NCI-H1417 treated with DMSO at 0.1 percent for 48 hours (cell line): ENCODE measurements at regions not wholly inside any gene's neighbourhood (a gene's known extent, or its start where the extent isn't known, plus 50 kb on each side); places are given as distances from the start of the nearest gene placed in this dataset.
"Not testable (repeated sequence)": the region's sequence is repeated elsewhere in the genome, so short reads cannot be mapped to it uniquely, and the experiment has no call there.

Source experiments
- DNase-seq: peaks from one replicate; lab custom pipeline; 2025; lab: John Stamatoyannopoulos, UW

DNA sequence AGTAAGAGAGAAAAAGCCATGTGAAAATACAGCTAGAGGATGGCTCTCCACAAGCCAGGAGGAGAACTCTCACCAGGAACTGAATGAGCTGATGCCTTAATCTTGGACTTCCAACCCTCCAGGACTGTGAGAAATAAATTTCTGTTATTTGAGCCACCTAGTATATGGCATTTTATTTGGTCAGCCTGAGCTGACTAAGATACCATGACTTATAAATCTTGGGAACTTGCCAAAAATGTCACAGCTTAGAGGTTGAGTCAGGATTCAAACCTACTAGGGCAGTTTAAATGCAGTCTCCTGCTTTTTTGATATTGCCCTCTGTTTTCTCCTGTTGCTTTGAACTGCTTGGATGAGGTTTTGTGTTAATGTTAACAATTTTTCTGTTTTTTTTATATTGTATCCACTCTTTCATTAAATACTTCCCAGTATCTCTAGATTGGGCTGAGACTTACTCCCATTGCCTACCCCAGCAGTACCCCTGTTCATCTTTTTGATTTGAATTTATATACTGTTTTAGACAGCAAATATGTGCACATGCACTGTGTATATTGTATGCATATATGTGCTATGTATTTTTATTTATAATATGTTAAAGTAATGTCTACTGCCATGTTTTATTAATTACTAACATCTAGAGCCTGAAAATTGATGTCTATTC lies 1223.2 kb downstream of the OTOL1 start:
- no peak for DNase-seq

DNA sequence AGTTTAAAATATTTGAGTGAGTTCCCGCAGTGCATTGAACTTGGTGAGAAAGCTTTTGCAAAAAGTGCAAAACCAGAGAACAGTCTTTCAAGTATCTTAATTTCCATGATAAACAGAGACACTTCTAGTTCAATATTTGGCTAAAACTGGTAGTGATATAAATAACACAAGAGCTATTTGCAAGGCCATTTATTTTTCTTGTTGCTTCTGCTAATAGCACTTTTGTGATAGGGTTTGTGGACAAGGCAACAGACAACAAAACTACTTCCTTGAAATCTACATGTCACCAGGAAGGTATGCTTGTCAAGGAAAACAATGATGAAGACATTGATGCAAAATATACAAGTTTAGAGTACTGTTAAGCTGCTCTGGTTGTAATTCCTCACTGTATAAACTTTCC lies 1225.1 kb downstream of the OTOL1 start:
- DNase-seq, result no peak

DNA sequence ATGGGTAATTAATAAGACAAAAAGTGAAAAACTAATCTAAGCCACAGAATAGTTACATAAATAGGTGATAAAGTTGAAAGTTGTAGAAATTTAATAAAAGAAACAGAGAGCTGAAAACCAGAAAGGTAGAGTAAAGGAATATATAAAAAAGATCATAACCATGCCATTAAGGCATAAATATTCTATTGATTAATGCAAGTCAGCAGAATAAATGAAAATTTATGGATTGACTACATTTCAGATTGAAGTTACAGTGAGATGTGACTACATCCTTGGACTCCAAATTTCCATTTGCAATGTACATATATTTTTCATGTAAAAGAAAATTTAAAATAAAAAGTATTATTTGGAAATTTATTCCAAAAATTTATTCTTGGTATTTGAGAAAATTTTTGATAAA lies 1225.7 kb downstream of the OTOL1 start:
- DNase-seq, result no peak

DNA sequence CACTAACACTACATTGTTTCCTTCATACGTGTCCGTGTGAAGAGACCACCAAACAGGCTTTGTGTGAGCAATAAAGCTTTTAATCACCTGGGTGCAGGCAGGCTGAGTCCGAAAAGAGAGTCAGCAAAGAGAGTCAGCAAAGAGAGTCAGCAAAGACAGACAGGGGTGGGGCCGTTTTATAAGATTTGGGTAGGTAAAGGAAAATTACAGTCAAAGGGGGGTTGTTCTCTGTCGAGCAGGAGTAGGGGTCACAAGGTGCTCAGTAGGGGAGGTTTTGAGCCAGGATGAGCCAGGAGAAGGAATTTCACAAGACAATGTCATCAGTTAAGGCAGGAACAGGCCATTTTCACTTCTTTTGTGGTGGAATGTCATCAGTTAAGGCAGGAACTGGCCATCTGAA lies 1226.2 kb downstream of the OTOL1 start:
- not testable (repeated sequence) for DNase-seq

DNA sequence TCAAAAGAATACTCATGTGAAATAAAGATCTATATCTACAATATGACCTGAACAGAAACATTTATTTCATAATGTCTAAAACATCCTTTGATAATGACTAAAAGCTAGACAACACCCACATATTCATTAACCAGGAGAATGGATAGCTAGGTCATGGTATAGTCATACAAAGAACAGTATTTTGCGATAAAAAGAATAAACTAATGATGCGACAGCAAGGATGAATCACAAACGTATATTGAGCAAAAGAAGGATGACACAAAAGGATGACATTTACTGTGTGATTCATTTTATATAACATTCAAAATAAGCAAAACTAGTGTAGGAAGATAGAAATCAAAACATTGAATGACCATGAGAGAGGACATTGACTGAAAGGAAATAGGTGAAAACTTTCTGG lies 1233.1 kb downstream of the OTOL1 start:
- DNase-seq, result no peak

DNA sequence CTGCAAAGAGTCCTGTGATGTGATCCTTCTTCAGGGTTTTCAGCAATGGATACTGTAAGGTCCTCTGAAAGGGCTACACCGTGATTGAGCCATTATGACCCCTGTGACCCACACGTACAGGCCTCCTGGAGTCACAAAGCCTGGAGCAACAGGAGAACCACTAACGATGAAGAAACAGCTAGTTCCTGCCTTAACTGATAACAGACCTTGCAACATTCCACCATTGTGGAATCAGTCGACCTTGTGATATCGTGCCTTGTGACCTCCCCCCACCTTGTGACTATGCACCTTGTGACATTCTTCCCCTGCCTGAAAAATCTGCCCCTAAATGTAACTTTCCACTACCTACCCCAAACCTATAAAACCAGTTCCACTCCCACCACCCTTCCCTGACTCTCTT lies 1235.4 kb downstream of the OTOL1 start:
- not testable (repeated sequence) for DNase-seq

DNA sequence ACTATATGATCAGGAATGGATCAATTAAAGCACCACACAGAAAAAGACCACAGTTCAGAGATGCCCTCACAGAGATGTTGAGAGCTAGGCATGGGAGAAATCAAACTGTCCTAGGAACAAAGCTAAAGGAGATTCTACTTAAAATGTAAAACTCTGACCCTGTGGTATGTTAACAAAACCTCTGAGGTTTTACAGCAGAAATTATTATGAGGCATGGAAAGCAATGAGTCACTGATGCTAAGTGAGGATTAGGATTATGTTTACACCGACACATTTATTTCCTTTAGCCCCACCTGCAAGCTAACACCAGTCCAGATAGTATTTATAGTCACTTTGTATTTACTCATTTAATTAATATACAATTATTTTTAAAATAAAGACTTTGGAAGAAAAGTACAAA lies 1242.2 kb downstream of the OTOL1 start:
- no peak for DNase-seq

DNA sequence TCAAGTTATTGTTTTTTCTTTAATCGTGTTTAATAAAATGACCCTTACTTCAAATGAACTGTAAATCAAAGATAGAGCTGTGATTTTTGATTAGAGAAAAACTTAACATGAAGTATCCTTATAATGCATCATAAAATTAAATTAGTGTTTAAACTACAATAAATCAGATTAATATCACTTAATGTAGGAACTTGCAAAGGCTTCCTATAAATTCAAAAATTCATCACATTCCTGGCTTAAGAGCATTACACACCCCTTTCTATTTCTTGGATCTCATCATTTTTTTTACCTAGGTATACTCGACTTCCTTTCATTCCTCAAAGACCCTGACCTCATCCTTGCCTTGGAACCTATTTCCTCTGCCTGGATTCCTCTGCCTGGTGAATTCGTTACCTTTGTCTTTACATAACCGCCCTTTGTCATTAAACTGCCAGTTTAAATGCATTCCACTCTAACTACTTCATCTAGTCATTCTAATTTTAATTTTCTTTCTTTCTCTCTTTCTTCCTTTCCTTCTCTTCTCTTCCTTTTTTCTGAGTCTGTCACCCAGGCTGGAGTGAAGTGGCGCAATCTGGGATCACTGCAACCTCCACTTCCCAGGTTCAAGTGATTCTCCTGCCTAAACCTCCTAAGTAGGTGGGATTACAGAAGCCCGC lies 1244.5 kb downstream of the OTOL1 start:
- DNase-seq, result no peak

DNA sequence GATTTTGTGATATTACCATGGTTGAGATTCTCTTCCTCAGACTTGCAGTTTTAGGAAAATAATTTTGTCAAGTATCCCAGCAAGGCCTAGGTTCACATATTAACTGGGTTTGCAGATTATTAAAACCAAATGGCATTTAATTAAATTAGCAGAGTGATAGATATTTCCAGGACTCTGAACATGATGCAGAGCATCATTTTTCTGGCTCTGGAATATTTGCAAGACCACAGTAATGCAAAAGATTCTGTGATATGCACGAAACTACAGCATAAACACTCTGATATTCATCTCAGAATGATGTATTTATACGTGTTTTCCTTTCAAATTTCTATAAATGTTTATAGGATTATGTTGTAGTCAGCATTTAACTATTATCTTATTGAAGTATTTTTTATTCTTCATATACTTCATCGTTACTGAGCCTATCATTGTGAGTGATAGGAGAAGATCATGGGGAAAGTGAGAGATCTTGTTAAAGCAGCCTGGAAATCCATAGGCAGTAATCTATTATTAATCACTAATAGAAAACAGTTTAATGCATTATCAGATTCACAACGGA lies 1245.6 kb downstream of the OTOL1 start:
- DNase-seq, result no peak

DNA sequence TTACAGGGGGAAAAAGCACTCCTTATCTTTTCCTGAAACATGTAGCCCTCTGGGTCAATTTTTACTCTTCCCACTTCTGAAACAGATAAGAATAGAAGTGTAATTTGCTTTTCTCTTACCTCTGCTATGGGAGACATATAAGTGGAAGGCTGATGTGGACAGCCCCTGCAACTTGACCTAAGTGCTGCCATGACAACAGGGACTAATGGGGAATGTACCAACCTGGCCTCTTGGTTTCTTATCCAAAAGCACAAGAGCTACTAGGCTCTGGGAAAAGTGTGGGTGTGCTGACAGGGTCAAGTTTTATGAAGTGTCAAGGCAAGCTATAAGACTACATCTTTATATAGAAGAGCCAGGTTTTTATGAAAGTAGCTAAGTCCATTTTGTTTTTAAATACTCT lies 1246.5 kb downstream of the OTOL1 start:
- DNase-seq, result no peak

DNA sequence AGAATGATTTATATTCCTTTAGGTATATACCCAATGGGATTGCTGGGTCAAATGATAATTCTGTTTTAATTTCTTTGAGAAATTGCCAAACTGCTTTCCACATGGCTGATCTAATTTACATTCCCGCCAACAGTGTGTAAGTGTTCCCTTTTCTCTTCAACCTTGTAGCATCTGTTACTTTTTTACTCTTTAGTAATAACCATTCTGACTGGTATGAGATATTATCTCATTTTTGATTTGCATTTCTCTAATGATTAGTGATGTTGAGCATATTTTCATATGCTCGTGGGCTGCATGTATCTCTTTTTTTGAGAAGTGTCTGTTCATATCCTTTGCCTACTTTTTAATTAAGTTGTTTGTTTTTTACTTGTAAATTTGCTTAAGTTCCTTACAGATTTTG lies 1264.2 kb downstream of the OTOL1 start:
- DNase-seq, result no peak

DNA sequence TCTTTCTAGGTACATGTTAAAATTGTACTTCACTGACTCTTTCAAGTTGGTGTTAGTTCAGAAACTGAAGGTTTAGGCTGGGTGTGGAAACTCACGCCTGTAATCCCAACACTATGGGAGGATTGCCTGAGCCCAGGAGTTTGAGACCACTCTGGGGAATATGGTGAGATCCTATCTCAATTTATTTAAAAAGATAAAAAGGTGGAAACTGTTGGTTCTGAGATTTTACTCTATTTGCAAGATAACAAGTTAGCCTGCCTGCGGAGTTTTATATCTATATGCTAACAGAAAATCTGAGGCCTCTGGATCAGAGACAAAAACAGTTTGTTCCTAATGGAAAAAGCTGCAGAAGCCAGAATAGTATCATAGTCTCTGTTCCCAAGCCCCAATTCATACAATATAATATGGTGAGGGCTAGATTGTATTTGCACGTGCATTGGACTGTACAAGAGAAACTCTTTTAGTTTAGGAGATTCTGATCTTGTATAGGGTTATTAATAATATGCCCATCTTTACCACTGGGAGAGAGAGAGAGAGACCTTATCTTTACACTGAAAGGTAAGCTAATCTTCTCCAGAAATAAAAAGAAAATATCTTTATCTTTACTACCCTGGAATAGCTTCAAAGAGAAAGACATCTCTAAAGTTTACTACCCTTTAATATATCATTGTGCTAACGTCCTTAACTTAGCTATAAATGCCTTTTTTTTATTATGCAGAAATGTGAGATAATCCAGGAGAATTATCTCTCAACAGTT lies 1267.6 kb downstream of the OTOL1 start:
- DNase-seq, result no peak

DNA sequence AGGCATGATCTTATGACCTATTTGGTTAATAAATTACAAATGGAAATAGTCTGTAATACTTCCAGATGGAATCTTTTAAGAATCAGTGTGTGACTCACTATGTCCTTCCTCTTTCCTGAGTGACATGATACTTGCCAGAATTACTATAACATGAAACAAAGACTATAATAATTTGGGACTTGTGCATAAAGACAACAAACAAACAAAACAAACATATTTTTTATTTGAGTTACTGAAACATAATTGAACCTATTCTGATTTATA lies 1268.1 kb downstream of the OTOL1 start:
- DNase-seq, result no peak

DNA sequence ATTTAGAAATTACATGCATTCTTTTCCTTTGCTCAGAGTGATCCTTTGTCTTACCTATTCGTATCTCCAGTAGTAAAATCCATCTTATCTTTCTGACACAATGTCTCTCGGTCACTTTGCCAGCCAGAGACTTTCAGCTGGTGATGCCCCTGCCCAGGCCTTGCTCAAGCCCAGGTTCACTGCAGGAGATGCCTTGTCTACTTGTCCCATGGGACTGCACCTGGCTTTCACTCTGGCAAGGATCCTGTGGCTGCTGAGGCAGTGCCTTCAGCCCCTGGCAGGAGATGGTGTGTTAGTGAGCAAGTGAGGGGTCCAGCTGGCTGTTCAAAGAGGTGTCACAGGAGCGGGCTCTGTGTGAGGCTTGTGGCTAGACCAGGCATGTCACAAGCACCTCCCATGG lies 1268.9 kb downstream of the OTOL1 start:
- no peak for DNase-seq

DNA sequence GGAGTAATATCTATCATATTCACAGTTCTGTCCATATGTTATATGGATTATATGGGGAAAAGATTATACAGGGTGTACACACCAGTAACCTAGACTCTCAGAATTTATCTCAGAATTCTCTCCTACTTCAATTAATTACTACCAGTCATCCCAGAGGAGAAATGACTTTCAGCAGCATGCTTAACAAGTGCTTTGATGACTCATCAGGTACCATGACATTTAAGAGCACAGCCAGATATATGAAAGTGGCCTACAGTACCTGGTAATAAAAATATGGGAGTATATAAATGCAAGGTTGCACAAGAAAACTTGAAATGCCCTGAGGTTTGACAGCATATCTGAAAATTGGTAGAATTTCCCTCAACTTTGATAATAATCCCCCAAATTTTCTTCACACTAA lies 1273.0 kb downstream of the OTOL1 start:
- no peak for DNase-seq

DNA sequence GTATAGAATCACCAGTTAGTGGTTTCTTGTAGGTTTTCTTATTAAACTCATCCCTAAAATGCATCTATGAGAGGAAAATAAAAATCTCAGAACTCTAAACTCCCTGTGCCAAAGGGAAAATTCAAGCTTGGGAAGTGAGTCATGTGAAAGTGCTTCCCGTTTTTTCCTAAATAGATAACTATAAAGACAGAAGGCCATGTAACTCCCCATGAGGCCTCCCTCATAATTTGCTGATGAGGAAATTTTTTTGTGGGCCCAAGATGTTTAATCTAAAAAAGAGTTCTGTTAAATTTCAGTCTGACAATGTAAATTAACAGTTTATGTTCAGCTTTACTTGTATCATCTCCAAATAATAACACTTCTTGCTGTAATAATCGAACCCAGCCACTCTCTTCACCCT lies 1273.9 kb downstream of the OTOL1 start:
- DNase-seq, result no peak

DNA sequence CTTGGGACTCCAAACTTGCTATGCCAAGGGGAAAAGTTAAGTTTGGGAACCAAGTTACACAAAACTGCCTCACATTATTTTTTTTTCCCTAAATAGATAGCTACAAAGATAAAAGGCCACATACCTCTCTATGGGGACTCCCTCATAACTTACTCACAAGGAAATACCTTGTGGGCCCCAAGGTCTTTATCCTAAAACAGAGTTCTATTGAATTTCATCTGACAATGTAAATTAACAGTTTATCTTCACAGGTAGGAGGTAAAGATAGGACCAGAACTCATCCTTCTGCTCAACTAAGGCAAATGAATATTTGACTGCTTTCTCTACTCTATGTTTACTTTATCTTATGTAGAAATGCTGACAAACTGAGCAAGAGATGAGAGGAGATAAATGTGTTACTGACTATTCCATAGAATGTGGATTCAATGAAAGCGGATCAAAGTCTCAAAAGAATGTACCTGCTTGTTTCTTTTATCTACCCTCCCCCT lies 1278.0 kb downstream of the OTOL1 start:
- DNase-seq, result no peak

DNA sequence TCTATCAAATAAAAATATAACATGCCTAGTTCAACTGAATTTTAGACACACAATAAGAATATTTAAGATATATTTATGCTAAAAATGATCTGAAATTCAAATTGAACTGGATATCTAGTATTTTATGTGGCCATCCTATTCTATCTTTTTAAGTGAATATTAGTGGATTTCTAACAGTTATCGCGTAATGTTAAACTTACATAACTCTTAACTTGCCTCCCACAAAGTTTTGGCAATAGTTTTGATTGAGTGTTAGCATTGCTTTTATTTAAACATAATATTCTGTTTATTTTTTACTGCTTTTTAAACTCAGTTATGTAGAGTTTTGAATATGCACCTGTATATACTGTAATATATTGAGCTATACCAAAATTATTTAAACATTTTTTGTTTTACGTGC lies 1279.5 kb downstream of the OTOL1 start:
- no peak for DNase-seq

DNA sequence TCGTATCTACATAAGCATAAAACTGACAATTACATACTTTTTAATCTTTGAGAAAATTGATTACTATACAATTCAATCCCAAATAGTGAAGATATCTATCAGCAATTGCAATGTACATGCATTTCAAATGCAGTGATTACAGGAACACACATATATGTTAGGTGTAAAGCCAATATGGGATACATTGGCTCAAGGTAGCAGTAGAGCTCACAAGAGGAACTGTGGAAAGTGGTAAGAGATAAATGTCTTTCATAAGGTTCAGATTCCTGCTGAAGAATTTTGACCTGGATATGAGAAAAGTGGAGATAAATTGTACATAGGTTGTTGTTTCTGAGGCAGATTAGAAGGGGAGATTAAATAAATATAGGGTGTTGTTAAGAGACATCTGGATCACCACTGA lies 1280.5 kb downstream of the OTOL1 start:
- DNase-seq, result no peak

DNA sequence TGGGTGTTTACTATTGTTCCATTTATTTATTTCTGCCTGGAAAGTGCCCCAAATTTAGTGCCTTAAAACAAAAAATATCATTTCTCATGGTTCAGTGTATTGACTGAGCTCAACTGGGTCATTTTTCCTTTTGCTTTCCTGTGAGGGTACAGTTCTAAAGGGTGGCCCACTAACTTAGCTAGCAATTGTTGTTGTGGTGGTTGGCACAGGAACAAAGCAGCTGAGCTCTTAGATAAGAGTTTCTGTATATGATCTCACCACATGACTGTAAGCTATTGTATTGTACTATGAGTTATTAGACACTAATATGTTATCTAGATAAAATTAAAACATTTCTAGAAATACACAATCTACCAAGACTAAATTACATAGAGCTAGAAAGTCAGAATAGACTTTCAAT lies 1283.7 kb downstream of the OTOL1 start:
- DNase-seq, result no peak

DNA sequence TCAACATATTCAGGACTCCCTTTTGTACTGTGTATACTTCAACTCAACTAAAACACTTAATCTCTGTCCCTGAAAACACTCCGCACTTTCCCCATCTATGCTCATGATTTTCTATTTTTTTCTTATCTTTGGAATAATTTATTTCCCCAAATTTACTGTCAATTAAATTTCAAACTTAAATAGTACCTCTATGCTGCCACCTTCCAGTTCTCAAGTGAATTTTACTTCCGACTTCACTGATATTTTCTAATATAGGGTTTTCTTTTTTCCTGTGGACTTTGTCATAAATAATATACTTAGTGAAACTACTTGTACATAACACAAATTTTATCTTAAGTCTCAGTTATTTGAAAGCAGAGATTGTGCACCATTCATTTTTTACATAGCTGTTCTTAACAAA lies 1303.3 kb downstream of the OTOL1 start:
- DNase-seq, result no peak

DNA sequence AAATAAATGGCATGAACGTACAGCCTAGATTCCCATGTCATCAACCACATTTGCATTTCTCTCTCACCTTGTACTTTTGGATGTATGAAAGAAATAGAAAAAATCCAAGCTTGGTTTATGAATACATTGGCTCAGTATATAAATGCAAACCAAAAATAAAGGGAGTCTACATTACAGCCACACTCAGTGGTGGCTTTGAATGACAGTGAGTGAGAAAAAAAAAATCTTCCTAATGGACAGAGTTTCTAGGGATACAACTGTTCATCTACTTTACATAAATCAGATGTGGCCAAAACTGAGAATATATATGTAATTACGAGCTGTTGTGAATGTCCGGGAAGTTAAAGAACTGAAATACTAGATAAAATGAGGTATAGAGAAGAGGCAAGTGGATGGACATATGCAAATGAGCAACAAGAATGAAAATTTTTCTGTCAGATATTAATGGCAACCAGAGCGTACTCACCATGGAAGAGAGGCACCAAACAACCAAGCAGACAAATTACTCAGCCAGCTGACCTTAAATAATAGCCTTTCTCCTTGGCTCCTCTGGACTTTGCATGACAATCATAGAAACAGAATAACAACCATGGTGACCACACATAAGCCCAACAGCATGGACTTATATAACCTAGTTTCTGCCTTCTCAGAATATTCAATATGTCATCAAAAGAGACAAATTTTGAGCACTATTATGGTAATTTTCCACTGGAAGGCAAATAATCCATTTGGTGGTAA lies 1305.8 kb downstream of the OTOL1 start:
- no peak for DNase-seq

DNA sequence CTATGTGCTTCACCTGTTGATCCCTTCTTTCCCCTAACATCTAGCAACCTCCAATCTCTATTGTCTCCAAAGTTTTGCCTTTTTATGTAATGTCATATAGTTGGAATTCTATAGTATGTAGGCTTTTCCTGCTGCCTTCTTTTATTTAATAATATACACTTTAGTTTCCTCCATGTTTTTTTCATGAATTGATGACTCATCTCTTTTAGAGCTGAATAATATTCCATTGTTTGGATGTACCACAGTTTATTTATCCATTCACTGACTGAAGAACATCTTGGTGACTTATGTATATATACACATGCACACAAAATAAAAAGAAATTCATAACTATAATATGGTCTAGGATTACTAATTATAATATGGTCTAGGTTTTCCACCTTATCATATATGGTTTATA lies 1314.2 kb downstream of the OTOL1 start:
- no peak for DNase-seq
